A673 (cell line): ENCODE measurements at regions not wholly inside any gene's neighbourhood (a gene's known extent, or its start where the extent isn't known, plus 50 kb on each side); places are given as distances from the start of the nearest gene placed in this dataset.

Experiments used
- BruUV-seq: library from RNA; stranded (reverse); fragments of 400-500 nt; replicated peaks from 2 replicates; lab custom pipeline; 2021; lab: Mats Ljungman, UMichigan
- CTCF ChIA-PET: fragments of 300-600 bp; sonication (Branson Sonifier 250); formaldehyde crosslinking; loops from one replicate; lab custom pipeline; 2022; ENCODE audit warnings: antibody characterized with exemption; lab: Charles Lee
- POLR2A ChIA-PET: fragments of 300-600 bp; sonication (Branson Sonifier 250); formaldehyde crosslinking; loops from one replicate; lab custom pipeline; 2022; ENCODE audit warnings: antibody characterized with exemption; ENCODE audit not compliant: low non-redundant PET; lab: Charles Lee
- DNase-seq: peaks from one replicate; pipeline ENCODE4 v3.0.0-alpha.2; 2015; ENCODE audit warnings: low spot score
- H3K27ac ChIP-seq: fragments of 200-600 bp; sonication (generic); 2 replicates; pipeline ENCODE4 v1.5.1; 2016; ENCODE audit warnings: mixed run types, low read depth, mild to moderate bottlenecking, mixed read lengths, antibody characterized with exemption, low read length; ENCODE audit not compliant: poor library complexity, severe bottlenecking
- H3K27me3 ChIP-seq: fragments of 200-600 bp; sonication (generic); replicated peaks from 2 replicates; pipeline ENCODE4 v1.6.1; 2017; ENCODE audit warnings: mixed run types, low read depth, mild to moderate bottlenecking, mixed read lengths, antibody characterized with exemption, low read length; ENCODE audit not compliant: insufficient read depth, poor library complexity
- H3K36me3 ChIP-seq: fragments of 200-600 bp; sonication (generic); 2 replicates; pipeline ENCODE4 v1.6.1; 2016; ENCODE audit warnings: mixed run types, mild to moderate bottlenecking, mixed read lengths, antibody characterized with exemption, low read length; ENCODE audit not compliant: insufficient read depth, poor library complexity, severe bottlenecking
- H3K4me1 ChIP-seq: fragments of 200-600 bp; sonication (generic); 2 replicates; pipeline ENCODE4 v1.6.1; 2017; ENCODE audit warnings: mixed run types, mild to moderate bottlenecking, mixed read lengths, antibody characterized with exemption, low read length; ENCODE audit not compliant: insufficient read depth, poor library complexity, severe bottlenecking
- H3K4me3 ChIP-seq: fragments of 200-600 bp; sonication (generic); 2 replicates; pipeline ENCODE4 v1.5.1; 2016; ENCODE audit warnings: low read depth, mixed run types, mild to moderate bottlenecking, mixed read lengths, low read length; ENCODE audit not compliant: poor library complexity, severe bottlenecking
- H3K9me3 ChIP-seq: fragments of 200-600 bp; sonication (generic); 2 replicates; pipeline ENCODE4 v1.6.1; 2016; ENCODE audit warnings: mixed run types, low read depth, mild to moderate bottlenecking, mixed read lengths, antibody characterized with exemption, low read length; ENCODE audit not compliant: poor library complexity, severe bottlenecking
- CTCF ChIP-seq: fragments of 300-800, 200-600 bp; sonication (generic); conservative IDR thresholded peaks from 2 replicates; pipeline ENCODE4 v1.5.1; 2017; ENCODE audit warnings: low read depth, mild to moderate bottlenecking, antibody characterized with exemption, low read length, moderate library complexity, mixed read lengths
- EZH2 ChIP-seq: fragments of 200-600 bp; sonication (generic); IDR thresholded peaks from 2 replicates; pipeline ENCODE4 v1.6.1; 2017; ENCODE audit warnings: borderline replicate concordance, low read depth, mild to moderate bottlenecking, mixed read lengths, antibody characterized with exemption, low read length; ENCODE audit not compliant: poor library complexity, severe bottlenecking
- intact Hi-C: fragments of 100-400 bp; cut with micrococcal nuclease; formaldehyde crosslinking; loops from one replicate; pipeline ENCODE4 v1.10.0; 2022; ENCODE audit not compliant: unreplicated experiment

GRCh38 chr13:82800391-82800790 lies 1081.9 kb downstream of the SLITRK1 start:
- no peaks in the 10 kb centered on the region for H3K9me3 ChIP-seq
- no peak overlapping the region for H3K27ac ChIP-seq
- H3K4me1 ChIP-seq, result no peaks in the 10 kb centered on the region
- TF ChIP-seq EZH2 (no peak), CTCF (no peak)
- DNase-seq, result no peak
- no peaks in the 10 kb centered on the region for H3K36me3 ChIP-seq
- CTCF ChIA-PET, result no interaction called here
- H3K27me3 ChIP-seq, result no peaks in the 10 kb centered on the region
- BruUV-seq, result no TSS peak
- POLR2A ChIA-PET, result no interaction called here
- intact Hi-C loops, result no loop called here
- H3K4me3 ChIP-seq, result no peak overlapping the region

- no TSS peak for BruUV-seq
- CTCF ChIA-PET, result no interaction called here
These were observed 1084.4 kb downstream of the SLITRK1 start for GRCh38 chr13:82797876-82798275.

GRCh38 chr13:82791035-82791434 lies 1091.2 kb downstream of the SLITRK1 start:
- Histone ChIP-seq H3K27ac (no peak overlapping the region), H3K4me1 (no peaks in the 10 kb centered on the region), H3K36me3 (no peaks in the 10 kb centered on the region), H3K27me3 (no peaks in the 10 kb centered on the region), H3K4me3 (no peak overlapping the region), H3K9me3 (no peaks in the 10 kb centered on the region)
- CTCF ChIA-PET, result no interaction called here
- POLR2A ChIA-PET, result no interaction called here
- no peak for TF ChIP-seq EZH2
- TF ChIP-seq CTCF, result no peak
- no peak for DNase-seq
- BruUV-seq, result no TSS peak
- intact Hi-C loops, result no loop called here

More at GRCh38 chr13:82797876-82798275, 1084.4 kb downstream of the SLITRK1 start:
- no peak for TF ChIP-seq CTCF
- TF ChIP-seq EZH2, result no peak
- H3K27ac ChIP-seq, result no peak overlapping the region
- intact Hi-C loops, result no loop called here
- no peaks in the 10 kb centered on the region for H3K27me3 ChIP-seq
- H3K4me1 ChIP-seq, result no peaks in the 10 kb centered on the region
- no peak for DNase-seq
- no peaks in the 10 kb centered on the region for H3K9me3 ChIP-seq
- H3K36me3 ChIP-seq, result no peaks in the 10 kb centered on the region
- H3K4me3 ChIP-seq, result no peak overlapping the region
- POLR2A ChIA-PET, result no interaction called here
